SU-DHL-6 (cell line): ENCODE measurements at regions not wholly inside any gene's neighbourhood (a gene's known extent, or its start where the extent isn't known, plus 50 kb on each side); places are given as distances from the start of the nearest gene placed in this dataset.

Source experiments
- CTCF ChIP-seq: fragments of 200-600 bp; sonication (generic); IDR thresholded peaks from one replicate; pipeline ENCODE4 v1.5.1; 2017; ENCODE audit warnings: antibody characterized with exemption, mild to moderate bottlenecking, low read length, moderate library complexity; ENCODE audit not compliant: insufficient read depth, poor library complexity, severe bottlenecking
- EZH2phosphoT487 ChIP-seq: fragments of 200-600 bp; sonication (generic), shearing (Covaris generic); conservative IDR thresholded peaks from 2 replicates; pipeline ENCODE4 v1.6.1; 2018; ENCODE audit warnings: mild to moderate bottlenecking, antibody characterized with exemption, low read length, moderate library complexity, mixed read lengths

GRCh38 chrX:22345884-22346283 lies 73.2 kb downstream of the CBLL2 start:
- TF ChIP-seq CTCF (no peak), EZH2phosphoT487 (no peak)
